HG03521 (cell line): ENCODE measurements at regions not wholly inside any gene's neighbourhood (a gene's known extent, or its start where the extent isn't known, plus 50 kb on each side); places are given as distances from the start of the nearest gene placed in this dataset.

Experiments used
- ATAC-seq: cut with Tn5 transposase; IDR thresholded peaks from one replicate; pipeline ENCODE4 v1.9.1; 2021; ENCODE audit warnings: mild to moderate bottlenecking, moderate library complexity; ENCODE audit not compliant: unreplicated experiment

DNA sequence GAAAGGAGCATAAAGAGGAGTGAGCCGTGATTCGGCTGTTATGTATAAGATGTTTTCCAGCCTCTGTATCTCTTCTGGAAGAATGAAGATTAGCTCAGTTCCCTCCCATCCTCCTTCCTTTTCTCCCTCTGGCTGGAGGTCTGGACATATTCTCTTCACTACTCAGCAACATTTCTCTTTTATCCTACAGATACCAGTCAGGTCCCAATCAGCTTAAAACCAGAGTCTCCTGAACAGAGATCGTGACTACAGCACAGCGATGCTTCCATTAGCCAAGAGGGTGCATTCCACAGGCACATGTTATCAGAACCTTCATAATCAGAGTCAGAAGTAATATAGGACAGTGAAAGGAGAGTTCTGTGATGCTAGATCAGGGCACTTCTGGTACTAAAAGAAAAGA is 133.9 kb upstream of the SOX4 start:
- no peak for ATAC-seq

DNA sequence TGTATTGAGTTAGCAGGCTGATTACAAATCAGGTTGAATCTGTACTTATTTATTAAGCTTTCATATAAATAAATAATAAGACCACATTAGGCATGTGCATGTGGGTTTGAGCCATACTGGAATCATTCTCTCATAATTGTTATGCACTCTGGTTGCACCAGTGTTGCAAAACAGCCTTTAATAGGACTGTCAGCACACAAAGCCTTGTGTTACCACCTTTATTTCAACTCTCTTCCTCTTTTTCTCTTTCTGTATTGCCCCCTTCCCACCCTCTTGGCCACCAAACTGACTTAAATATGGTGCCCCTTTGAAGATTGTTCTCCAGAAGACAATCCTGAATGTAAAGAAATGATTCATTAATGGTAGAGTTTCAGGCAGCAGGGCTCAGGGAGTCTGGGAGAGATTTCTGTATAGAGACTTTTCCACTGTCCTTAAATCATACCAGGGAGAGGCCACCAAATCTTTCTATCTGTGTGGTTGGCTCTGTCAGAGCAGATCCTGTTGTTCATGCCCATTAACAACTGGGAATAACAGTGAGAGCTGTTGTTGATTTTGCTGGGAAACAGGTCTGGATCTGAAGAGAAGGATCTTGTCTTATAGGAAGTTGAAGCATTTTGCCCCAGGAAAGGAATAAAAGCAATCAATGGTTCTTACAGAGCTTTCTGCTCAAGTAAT is 131.6 kb upstream of the SOX4 start:
- no peak for ATAC-seq

DNA sequence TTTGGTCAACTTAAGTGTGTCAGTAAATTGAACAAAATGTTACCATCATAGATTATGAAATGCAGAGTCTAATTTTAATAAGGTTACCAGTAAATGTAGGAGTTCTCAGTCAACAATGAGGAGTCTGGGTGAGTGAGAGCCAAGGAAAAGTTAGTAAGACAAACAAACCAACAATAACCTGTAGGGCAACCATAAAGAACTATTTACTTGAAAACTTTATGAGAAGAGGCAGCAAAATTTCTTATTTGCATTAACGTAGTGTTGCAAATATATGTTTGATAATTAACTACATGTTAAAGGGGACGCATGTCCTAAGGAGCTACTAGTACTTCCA is 131.1 kb upstream of the SOX4 start:
- ATAC-seq = no peak

DNA sequence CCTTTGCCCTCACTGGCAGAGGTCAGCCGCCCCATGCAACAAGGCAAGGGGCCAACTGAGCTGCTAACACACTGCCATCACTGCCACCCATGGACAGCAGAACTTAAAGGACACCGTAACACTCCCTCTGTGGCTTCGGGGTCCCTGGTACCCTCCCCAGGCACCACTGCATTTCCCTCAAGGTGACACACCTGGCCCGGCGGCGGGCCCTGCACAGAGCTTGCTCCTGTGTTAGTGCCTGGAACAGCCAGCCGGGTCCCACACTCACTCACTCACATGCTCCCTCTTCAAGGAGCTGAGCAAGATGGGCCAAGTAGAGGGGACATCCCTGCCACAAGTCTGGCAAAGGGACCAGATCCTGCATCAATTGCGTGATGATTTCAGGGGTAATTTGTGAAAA is 126.5 kb upstream of the SOX4 start:
- no peak for ATAC-seq

DNA sequence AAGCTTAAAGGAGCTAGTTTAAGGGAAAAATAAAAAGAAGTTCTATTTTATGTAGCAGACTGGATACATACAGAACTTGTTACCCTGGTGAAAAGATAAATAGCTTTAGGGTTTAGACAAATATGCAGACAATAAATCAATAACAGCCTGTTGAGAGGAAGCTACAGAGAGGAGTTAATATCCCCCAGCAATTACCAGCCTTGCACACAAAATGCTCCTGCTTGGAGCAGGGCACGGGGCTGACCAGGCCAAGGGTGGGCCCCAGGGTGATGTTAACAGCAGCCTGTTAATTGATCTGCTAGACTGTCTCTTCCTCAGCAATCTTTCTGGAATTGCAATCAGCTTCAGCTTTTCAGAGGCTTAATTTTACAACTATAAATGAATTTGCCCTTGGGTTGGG is 125.1 kb upstream of the SOX4 start:
- ATAC-seq = no peak

DNA sequence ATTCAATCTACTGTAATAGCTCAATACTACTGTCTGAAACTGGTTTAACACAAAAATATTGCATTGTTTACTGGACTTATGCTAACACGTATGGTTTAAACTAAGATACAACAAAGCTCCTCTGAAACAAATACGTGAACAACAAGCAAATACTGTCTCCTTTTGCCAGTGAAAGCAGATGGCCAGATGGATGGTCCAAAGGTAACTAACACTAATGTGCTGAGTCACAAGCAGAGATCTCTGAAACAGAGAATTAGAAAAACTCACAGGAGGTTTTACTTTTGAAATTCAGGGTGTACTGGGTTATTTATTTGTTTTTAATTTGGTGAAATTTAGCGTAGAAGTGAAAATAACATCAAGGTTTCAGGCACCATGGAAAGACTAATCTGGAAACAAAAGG is 124.3 kb upstream of the SOX4 start:
- no peak for ATAC-seq

DNA sequence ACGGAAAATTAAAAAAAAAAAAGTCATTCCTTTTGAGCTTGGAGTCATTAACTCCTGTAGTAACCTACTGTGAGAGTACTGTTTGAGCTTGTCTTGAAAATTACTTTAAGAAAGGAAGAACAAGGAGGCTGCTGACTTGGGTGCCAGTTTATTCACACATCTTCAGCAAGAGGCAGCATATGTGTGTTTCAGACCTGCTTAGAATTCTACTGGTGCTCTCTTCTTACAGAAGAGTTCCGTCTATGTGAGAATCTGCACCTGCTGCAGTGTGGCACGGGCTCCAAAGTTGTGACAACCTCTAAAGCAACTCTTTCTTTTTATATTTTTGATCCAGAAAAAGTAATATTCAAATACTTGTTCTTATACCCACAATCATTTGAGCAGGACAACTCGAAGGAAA is 117.4 kb upstream of the SOX4 start:
- ATAC-seq = no peak

DNA sequence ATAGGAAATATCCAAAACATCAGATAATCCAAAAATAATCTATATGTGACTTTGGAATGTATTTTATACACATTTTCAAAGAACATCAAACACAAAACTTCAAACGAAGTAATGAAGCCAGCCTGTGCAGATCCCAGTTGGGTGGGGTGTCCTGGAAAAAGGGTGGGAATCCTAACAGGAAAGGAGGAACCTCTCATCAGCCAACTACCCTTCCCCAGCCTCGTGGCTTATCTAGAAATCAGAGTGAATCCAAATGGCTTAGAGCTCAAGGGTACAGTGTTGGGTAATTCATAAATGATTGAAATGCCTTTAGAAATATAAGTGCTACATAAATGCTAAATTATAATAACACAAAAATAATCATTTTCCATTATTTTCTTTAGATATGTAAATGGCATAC is 115.1 kb upstream of the SOX4 start:
- no peak for ATAC-seq

DNA sequence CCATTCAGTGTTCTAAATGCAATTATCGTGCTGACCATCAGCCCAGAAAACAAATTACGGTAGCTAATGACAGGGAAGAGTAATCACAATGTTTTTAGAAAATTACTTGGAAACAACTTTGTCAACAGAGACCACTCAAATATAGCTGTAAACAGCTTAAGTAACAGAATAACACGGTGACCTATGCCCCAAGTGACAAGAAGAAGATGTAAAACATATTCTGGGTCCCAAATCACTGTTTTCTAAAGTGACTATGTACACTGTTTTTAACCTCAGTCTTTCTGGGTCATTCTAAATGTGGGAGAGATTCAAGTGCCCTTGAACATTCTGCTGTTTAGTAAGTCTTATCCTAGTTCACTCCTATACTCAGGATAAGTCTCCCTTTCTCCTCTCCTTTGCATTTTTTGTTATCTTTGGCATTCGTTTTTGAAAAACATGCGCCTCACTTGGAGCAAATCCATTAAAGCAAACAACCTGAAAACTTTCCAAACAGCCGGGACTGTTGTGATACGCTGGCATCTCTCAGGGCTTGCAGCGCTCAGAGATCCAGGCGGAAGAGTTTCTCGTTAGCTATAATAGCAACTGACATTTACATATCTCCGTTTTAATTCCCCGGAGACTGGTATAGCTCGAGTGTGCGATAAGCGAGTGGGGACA is 114.5 kb upstream of the SOX4 start:
- no peak for ATAC-seq

DNA sequence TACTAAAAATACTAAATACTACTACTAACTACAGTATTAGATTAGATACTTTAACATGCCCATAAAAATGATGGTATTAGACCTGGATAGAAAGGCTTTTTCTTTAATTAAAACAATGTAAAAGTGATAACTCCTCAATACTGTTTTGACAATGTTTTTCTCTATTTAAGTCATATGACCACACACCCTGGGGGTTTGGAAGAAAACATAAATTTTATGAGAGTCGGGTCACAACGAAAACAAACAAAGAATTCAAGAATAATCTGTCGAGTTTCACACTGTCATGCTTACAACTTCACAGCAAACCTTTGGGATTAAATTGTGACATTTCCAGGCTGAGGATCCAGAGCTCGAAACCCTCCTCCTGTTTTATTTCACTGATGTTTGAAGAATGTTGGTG is 107.4 kb upstream of the SOX4 start:
- no peak for ATAC-seq

DNA sequence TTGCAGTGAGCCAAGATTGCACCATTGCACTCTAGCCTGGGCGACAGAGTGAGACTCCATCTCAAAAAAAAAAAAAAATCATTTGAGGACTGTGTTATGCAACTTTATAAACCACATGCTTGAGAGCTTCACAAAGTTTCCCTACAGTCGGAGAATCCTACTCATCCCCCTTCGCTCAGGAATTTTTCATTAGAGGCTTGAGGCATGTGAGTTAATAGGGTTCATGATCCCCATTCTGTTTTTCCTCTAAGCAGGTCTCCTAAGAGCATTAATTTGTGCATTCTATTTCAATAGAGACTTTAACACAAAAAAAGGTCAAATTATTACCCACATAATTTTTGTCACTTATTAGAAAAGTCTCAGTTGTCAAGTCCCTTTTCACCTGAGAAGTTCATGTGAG is 103.7 kb upstream of the SOX4 start:
- no peak for ATAC-seq

DNA sequence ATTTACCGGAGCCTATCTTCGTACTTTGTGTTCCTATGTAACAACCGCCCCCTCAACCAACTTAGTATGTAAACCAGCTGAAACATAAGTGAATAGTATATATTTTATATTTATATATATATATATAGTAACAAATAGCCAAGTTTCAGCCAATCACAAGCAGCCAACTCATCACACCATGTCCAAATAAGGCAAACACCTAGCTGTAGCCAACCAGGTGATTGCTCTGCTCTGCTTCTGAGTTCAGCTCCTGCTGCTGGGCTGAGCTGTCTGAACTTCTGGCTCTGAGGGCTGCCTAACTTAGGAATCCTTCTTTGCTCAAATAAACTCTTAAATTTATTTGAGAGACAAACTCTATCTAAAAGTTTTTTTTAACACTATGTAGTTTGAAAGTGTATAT is 101.6 kb upstream of the SOX4 start:
- ATAC-seq = no peak

DNA sequence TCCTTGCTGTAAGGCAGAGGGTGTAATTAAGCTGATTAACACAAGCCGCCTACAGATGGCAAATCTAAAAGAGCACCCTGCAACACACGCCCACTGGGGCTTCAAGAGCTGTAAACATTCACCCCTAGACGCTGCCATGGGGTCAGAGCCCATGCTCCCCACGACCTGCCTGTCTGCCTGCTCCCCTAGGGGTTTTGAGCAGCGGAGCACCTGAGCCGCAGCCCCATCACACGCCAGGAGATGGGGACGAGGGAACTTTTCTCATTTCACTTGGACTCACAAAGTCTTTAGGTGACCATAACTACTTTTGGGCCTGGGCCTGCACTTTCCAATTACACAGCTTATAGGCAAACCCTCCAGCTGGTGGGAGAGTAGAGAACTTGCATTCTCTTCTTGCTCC is 99.0 kb upstream of the SOX4 start:
- no peak for ATAC-seq

DNA sequence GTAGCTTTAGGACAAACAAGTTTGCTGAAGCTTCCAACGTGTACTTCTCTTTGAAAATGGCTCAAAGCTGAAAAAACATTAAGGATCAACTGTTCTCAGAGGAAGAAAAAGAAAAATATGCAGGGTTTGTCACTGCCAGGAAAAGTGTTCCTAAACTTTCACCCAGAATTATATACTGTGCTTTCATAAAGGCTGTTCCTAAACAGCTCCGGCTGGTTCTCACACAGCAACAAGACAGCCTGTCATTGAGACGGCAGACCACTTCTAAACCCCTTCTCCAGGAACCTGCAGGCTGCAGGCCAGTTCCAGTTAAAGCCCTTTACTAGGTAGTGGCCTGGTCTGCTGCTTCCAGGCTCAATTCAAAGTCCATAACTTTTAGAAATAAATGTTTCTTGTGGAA is 97.4 kb upstream of the SOX4 start:
- ATAC-seq = no peak

DNA sequence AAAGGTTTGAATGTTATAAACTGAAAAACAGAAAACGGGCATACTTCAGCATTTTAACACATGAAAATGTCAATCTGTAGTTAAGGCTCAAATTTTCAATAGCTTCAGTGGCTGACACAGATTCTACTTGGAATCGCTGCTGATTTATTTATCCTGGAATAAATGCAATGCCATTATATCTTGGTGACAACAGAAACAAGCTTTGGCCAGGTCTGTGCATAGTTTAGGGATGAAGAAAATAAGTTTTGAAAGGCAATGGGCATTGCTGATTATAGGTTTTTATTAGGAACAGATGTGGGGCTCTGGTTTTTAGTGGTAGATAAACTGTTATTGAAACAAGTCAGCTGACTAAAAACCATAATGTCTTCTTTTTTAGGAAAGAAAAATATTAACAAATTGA is 96.8 kb upstream of the SOX4 start:
- ATAC-seq = no peak

DNA sequence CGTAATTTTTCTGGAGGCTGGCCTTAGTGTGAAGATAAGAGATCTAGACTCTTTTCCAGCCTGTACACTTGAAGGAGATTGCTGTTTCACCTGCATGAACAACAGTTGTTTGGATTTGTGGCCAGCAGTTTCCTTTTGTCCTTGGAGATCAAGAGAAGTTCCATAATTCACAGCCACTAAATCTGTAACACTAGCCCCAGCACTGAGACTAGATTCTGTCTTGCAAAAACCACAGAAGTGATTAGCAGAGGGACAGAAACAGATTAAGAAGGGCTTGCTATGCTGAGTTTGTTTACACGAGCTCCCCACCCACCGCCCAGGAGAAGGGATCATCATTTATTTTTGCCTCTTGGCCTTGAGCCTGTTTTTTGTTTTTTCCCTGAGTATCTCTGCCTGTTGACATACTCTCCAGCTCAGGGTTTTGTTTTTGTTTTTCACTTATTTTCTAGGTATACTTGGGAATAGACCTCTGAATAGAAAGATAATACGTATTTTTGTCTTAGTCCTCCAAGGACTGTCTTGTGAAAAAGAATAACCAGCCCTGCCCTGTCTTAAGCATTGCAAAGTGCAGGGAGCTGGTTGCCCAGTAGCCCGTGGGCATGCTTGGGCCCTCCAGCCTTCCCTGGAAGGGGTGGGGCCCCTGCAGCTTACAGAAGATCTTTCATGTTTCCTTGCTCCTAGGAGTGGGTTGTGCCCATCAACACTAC is 93.1 kb upstream of the SOX4 start:
- ATAC-seq = no peak

DNA sequence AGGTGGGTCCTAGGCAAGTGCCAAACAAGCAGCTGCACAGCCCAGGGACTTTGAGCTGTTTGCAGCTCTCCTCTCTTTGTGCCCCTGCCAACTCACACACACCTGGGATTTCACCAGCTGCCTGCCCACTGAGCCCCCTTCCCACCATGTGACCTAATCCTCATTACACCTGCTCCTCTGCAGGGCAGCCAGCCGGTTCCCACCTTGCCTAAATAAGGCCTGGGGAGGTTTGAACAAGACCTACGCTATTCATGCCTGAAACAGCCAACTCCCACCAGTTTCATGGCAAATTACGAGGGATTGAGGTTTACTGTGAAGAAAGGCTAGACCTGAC is 92.6 kb upstream of the SOX4 start:
- no peak for ATAC-seq

DNA sequence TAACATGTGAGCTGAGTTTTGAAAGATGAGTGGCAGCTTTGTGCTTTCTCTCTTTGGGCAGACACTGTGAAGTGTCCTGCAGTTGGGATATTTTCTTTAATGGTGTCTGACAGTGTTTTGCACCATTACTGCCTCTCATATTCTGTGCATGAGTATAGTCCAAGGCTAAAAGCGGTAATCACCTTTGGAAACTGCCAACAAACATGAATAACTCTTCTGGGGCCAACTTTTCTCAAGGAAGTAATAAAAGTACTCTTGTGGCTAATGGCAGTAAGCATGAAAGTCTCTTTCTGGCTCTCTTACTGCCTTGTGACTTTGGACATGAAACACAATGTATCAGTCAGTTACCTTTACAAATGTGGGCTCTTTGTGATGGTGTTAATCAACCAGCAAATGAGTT is 91.7 kb upstream of the SOX4 start:
- ATAC-seq = no peak

DNA sequence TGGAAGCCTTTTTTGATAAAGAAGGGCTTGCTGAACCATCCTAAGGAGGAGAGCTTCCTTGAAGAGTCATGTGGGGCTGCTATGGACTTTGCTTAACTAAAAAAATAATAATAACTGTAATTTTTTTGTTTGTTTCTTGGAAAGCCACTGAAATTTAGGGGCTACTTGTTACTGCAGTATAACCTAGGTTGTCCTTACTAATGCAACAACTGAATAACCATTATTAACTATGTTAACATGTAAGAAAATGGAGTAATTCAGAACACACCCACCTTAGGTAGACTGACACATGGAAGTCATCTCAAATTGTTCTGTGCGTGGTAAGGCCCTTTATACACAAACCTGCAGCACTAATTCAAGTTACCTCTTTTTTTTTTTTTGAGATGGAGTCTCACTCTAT is 90.9 kb upstream of the SOX4 start:
- ATAC-seq = no peak

DNA sequence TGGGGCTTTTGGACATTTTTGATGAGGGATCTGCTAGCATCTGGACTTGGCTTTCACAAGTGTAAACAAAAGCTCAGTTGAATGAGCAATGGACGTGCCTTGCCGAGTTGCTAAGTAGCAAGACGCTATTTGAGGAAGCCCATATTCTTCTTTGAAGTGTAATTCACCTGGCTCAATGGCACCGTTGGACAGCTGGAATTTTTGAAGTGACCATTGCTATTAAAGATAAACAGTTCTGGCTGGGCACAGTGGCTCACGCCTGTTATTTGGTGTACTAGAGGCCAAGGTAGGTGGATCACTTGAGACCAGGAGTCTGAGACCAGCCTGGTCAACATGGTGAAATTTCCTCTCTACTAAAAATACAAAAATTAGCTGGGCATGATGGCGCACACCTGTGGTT is 88.8 kb upstream of the SOX4 start:
- no peak for ATAC-seq

DNA sequence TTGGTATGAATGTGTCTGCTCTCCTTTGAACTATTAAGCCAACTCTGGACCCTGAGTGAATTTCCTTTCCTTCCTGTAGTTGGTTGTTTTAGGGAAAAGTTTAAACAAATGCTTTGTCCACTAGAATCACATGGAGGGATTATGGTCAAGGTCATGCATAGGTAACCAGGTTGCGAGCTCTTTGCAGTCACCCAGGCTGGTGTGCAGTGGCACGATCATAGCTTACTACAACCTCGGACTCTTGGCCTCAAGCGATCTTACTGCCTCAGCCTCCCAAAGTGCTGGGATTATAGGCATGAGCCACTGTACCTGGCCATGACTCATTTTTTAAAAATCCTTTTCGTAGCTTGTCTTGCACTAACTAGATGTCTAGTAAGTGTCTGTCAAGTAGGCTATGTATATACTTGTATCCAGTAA is 88.0 kb upstream of the SOX4 start:
- no peak for ATAC-seq

DNA sequence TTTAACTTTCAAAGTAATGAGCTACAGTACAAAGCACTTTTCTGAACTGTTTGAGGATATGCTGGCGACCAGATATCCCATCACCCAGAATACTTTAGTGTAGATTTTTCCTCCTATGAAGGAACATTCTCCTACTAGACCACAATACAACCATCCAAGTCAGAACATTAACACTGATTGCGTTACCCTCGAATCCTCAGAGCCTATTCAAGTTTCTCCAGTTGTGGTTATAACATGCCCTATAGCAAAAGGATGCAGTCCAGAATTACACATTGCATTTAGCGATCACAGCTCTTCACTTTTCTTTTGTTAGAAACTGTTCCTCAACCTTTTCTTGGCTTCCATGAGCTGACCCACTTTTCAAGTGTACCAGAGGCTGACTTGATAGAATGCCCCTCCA is 87.4 kb upstream of the SOX4 start:
- ATAC-seq = no peak

DNA sequence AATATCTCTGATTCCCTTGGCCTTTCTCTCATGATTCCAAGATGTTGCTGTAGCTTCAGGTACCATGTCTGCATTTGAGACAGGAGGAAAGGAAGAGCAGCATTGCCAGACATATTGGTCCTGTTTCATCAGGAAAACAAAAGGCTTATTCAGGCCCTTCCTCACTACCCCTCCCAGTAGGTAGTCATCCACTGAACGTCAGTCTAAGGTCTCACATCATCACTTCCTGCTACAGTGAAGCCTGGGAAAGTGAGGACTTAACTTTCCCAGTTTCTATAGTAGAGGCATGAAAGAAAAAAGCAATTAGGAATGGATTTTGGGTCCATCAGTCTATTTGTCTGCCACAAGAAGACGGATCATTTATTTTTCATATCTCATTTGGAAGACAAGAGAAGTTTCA is 85.7 kb upstream of the SOX4 start:
- no peak for ATAC-seq
